ENCODE measurements at regions not wholly inside any gene's neighbourhood (a gene's known extent, or its start where the extent isn't known, plus 50 kb on each side); places are given as distances from the start of the nearest gene placed in this dataset.

DNA sequence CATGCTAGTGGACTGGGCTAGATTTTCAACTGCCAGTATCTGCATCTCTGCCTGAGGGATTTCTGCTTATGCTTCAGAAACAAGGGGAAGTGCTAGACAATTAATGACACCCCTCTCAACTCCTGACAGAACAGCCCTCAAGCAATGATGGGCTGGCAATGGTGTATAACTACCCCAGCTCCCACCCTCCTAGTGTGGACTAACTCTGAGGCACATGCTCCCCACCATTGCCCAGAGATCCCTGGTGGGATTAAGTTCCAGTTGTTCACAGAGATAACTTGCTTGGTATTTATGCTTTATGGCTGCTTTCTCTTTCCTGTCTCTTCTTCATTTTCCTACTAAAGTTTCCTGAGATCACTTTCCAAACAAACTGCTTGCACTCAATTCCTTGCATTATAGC, 113.5 kb downstream of the RPS24 start:
- no peak overlapping the region for H3K27ac Mint-ChIP-seq
- H3K36me3 Mint-ChIP-seq, result no peaks in the 10 kb centered on the region
- H3K9me3 Mint-ChIP-seq, result no peaks in the 10 kb centered on the region
- ATAC-seq (no peak), DNase-seq (ENCODE audit: low spot score in 2 of 2) (no peak)
- H3K4me1 Mint-ChIP-seq, result no peaks in the 10 kb centered on the region
- H3K4me3 Mint-ChIP-seq, result no peak overlapping the region

GRCh38 chr10:78148216-78148960, 114.7 kb downstream of the RPS24 start:
- Mint-ChIP-seq H3K9me3 (no peaks in the 10 kb centered on the region), H3K36me3 (no peaks in the 10 kb centered on the region), H3K4me1 (no peaks in the 10 kb centered on the region), H3K27ac (no peak overlapping the region), H3K4me3 (no peak overlapping the region)
- ATAC-seq, result no peak
- no peak for DNase-seq (ENCODE audit: low spot score in 2 of 2)

GRCh38 chr10:78148961-78149612, 115.4 kb downstream of the RPS24 start:
- no peak for DNase-seq (ENCODE audit: low spot score in 2 of 2)
- Mint-ChIP-seq H3K4me1 (no peaks in the 10 kb centered on the region), H3K4me3 (no peak overlapping the region), H3K36me3 (no peaks in the 10 kb centered on the region), H3K27ac (no peak overlapping the region), H3K9me3 (no peaks in the 10 kb centered on the region)
- ATAC-seq, result no peak

DNA sequence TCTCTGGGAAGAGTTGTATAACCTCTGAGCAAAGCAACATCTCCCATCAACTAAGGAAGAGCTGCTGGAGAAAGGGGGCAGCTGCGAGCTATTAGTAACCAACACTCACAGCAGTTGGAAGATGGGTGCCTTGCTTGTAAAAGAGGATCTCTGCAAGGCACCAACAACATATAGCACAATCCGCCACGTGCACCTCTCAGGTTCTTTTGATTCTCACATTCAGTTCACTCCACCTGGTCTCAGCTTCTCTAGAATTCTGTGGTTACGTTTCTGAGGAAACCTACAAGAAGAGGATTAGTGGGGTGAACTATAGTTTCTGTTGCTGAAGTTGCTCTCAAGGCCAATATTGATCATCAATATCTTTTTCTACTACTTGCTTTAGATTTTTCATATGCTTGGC, 117.1 kb downstream of the RPS24 start:
- Mint-ChIP-seq H3K4me3 (no peak overlapping the region), H3K36me3 (no peaks in the 10 kb centered on the region), H3K27ac (no peak overlapping the region), H3K9me3 (no peaks in the 10 kb centered on the region), H3K4me1 (no peaks in the 10 kb centered on the region)
- DNase-seq (ENCODE audit: low spot score in 2 of 2) (no peak), ATAC-seq (no peak)

- Mint-ChIP-seq H3K4me1 (no peaks in the 10 kb centered on the region), H3K9me3 (no peaks in the 10 kb centered on the region), H3K4me3 (no peak overlapping the region), H3K27ac (no peak overlapping the region), H3K36me3 (no peaks in the 10 kb centered on the region)
- DNase-seq (ENCODE audit: low spot score in 2 of 2) (no peak), ATAC-seq (no peak)
Observed at GRCh38 chr10:78155722-78156121, 122.1 kb downstream of the RPS24 start.

- no peak overlapping the region for H3K4me3 Mint-ChIP-seq
- H3K4me1 Mint-ChIP-seq, result no peaks in the 10 kb centered on the region
- peaks cover 4% of the 10 kb centered on the region for H3K9me3 Mint-ChIP-seq
- DNase-seq (ENCODE audit: low spot score in 2 of 2) (no peak), ATAC-seq (no peak)
- H3K27ac Mint-ChIP-seq, result no peak overlapping the region
- H3K36me3 Mint-ChIP-seq, result no peaks in the 10 kb centered on the region
Observed at GRCh38 chr10:78160591-78160990, 126.9 kb downstream of the RPS24 start.

DNA sequence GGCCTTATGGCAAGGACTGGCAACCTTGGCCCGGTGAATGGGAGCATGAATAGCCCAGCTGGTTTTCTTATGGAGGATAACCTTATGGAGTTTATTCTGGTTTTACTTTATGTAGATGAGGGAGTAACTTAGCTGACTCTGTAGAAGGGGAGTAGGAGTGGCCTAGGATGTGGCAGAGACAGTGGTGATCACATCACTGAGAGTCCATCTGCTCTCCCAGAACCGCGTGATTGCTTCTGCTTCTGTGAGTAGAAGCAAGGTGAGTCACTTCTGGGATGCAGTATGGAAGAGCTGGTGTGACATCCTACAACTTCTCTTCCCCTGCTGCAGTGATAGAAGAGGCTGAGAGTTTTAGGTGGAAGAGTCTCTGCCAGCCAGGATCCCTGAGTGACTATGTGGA, 129.2 kb downstream of the RPS24 start:
- H3K4me3 Mint-ChIP-seq, result no peak overlapping the region
- peaks cover 4% of the 10 kb centered on the region for H3K9me3 Mint-ChIP-seq
- no peak overlapping the region for H3K27ac Mint-ChIP-seq
- ATAC-seq, result no peak
- H3K36me3 Mint-ChIP-seq, result no peaks in the 10 kb centered on the region
- DNase-seq (ENCODE audit: low spot score in 2 of 2), result no peak
- H3K4me1 Mint-ChIP-seq, result no peaks in the 10 kb centered on the region

DNA sequence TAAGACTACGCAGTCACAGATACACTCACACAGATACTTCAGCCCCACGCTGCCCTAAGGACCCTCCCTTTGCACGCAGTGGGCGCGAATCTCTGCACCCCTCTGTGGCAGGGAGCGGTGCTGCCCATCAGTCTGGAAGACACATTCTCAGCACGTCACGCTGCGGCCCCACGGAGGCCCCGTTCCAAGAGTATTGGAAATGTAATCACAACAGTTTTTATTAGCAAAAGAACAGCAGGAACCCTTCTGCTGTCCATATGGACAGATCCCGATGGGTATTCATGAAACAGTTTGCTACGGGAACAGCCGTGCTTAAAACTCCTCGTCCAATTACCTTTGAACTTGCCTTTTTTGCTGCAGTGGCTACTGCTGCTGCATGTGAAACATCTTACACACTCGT, 131.0 kb downstream of the RPS24 start:
- no peaks in the 10 kb centered on the region for H3K36me3 Mint-ChIP-seq
- no peak overlapping the region for H3K27ac Mint-ChIP-seq
- no peak overlapping the region for H3K4me3 Mint-ChIP-seq
- no peak for DNase-seq (ENCODE audit: low spot score in 2 of 2)
- no peaks in the 10 kb centered on the region for H3K4me1 Mint-ChIP-seq
- ATAC-seq, result no peak
- H3K9me3 Mint-ChIP-seq, result peaks cover 4% of the 10 kb centered on the region

- Mint-ChIP-seq H3K36me3 (no peaks in the 10 kb centered on the region), H3K9me3 (peaks cover 4% of the 10 kb centered on the region), H3K4me1 (no peaks in the 10 kb centered on the region), H3K27ac (no peak overlapping the region), H3K4me3 (no peak overlapping the region)
- ATAC-seq (no peak), DNase-seq (ENCODE audit: low spot score in 2 of 2) (no peak)
Observed at GRCh38 chr10:78165172-78165571, 131.5 kb downstream of the RPS24 start.

DNA sequence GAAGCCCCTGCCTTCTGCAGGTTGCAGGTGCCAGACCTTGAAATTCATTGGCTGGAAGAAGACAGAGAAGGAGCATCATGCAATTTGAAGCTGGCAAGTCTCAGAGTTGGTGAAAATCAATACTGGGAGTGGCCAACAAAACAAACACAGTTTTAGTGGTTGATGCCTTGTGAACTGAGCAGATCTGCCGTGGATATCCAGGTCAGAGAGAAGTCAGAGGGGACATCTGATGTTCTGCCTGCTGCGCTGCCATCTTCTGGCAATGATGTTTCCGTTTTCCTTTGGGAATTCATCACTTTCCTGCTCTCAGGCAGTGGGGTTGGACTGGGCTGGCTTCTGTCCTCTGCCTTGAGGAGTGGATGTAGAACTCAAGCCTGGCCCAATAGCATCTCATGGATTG, 132.0 kb downstream of the RPS24 start:
- Mint-ChIP-seq H3K27ac (no peak overlapping the region), H3K4me3 (no peak overlapping the region), H3K9me3 (peaks cover 4% of the 10 kb centered on the region), H3K4me1 (no peaks in the 10 kb centered on the region), H3K36me3 (no peaks in the 10 kb centered on the region)
- no peak for DNase-seq (ENCODE audit: low spot score in 2 of 2)
- no peak for ATAC-seq

DNA sequence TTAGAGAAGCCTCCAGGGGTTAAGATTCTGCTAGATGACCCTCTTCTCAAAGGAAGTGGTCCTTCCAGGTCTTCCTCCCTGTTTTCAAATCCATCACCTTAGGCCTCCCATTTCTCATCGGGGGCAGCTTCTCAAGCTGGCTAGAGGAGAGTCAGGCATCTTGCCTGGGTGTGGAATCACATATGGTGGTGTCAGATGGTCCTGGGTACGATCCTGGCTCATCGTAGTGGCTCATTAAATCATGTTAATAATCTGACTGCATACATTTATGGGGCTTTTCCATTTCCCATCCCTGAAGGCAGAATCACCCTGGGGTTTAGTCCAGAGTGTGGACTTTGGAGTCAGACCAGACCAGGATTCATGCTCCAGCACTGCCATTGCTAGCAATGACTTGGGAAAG, 132.6 kb downstream of the RPS24 start:
- Mint-ChIP-seq H3K4me1 (no peaks in the 10 kb centered on the region), H3K27ac (no peak overlapping the region), H3K36me3 (no peaks in the 10 kb centered on the region), H3K4me3 (no peak overlapping the region), H3K9me3 (peaks cover 4% of the 10 kb centered on the region)
- ATAC-seq, result no peak
- no peak for DNase-seq (ENCODE audit: low spot score in 2 of 2)

DNA sequence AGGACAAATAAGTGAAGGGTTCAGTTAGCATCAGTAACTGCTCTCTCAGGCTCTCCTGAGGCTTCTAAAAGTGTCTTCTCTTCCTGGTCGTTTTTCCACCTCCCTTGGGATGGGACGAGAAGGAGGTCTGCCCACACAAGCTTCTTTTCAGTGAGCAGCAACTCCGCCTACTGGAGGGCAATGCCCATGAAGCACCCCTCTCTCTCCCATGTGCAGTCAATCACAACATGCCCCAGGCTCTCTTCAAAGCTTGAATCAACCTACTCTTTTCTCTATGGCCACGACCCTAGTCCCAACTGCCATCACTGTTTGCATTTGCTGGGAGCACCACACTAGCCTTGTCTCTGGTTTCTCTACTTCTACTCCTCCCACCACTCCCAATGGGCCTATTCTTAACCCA, 135.6 kb downstream of the RPS24 start:
- Mint-ChIP-seq H3K9me3 (no peaks in the 10 kb centered on the region), H3K27ac (no peak overlapping the region), H3K4me1 (no peaks in the 10 kb centered on the region), H3K4me3 (no peak overlapping the region), H3K36me3 (no peaks in the 10 kb centered on the region)
- DNase-seq (ENCODE audit: low spot score in 2 of 2) (no peak), ATAC-seq (no peak)

DNA sequence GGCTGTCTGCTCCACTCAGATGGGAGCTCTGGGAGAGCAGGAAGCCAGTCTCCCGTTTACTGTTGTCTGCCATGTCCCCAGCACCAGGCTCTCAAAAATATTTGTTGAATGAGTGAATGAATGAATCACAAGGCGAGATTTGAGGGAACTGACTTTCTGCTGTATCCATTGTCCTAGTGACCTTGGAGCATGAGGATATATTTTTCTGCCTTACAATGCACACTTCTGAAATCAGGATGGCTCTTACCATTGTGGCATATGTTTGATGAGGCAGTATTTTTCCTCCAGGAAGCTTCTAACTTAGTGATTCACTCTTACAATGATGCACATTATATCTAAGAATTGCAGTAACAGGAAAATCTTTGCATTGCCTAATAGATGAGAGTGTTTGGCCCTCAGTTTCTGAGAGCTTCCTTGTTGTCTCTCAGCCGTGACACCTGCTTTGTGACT, 136.4 kb downstream of the RPS24 start:
- Mint-ChIP-seq H3K36me3 (no peaks in the 10 kb centered on the region), H3K27ac (no peak overlapping the region), H3K4me3 (no peak overlapping the region), H3K4me1 (no peaks in the 10 kb centered on the region), H3K9me3 (no peaks in the 10 kb centered on the region)
- ATAC-seq (no peak), DNase-seq (ENCODE audit: low spot score in 2 of 2) (no peak)

DNA sequence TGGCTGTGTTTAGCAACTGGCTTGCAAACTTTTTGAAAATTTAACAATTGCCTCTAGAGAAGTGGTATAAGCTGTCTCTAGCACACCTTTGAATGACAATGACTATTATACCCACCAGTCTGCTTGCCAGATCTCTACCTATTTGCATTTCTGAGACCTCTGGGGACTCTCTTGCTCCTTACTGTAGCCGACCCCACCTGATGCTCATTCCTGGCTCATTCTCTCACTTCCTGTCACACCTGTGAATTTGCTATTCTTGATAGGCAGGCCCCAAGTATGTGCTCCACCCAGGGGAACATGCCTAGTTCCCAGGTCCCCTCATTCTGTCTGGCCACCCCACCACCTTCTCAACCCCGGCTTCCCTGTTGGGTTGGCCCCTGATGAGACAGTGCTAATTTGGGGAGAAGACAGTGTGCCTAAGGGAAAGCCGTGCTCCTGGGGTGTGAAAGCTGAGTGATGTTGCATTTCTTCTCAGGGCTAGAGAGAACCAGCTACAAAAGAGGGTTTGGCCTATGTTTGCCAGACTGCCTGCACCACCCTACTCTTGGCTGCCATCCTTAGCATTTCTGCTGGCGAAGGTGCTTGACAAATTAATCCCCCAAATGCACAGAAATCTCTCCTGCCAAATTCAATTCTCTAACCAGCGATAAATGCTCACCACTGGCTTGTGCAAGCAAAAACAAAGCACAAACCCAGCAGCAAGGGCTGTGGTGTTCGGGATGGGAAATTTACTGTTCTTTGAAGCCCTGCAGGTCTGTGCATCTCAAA, 138.2 kb downstream of the RPS24 start:
- H3K36me3 Mint-ChIP-seq, result no peaks in the 10 kb centered on the region
- ATAC-seq (no peak), DNase-seq (ENCODE audit: low spot score in 2 of 2) (no peak)

GRCh38 chr10:78173360-78174015, 139.8 kb downstream of the RPS24 start:
- ATAC-seq (no peak), DNase-seq (ENCODE audit: low spot score in 2 of 2) (no peak)
- H3K4me1 Mint-ChIP-seq, result no peaks in the 10 kb centered on the region
- no peaks in the 10 kb centered on the region for H3K9me3 Mint-ChIP-seq
- H3K27ac Mint-ChIP-seq, result no peak overlapping the region
- no peak overlapping the region for H3K4me3 Mint-ChIP-seq
- H3K36me3 Mint-ChIP-seq, result no peaks in the 10 kb centered on the region

More for the DNA sequence above, 138.2 kb downstream of the RPS24 start:
- H3K9me3 Mint-ChIP-seq, result no peaks in the 10 kb centered on the region
- no peak overlapping the region for H3K27ac Mint-ChIP-seq
- H3K4me3 Mint-ChIP-seq, result no peak overlapping the region
- H3K4me1 Mint-ChIP-seq, result no peaks in the 10 kb centered on the region
